ENCODE measurements at regions not wholly inside any gene's neighbourhood (a gene's known extent, or its start where the extent isn't known, plus 50 kb on each side); places are given as distances from the start of the nearest gene placed in this dataset.

- DNase-seq (ENCODE audit: low spot score), result no peak
- Mint-ChIP-seq H3K9me3 (no peaks in the 10 kb centered on the region), H3K27me3 (ENCODE audit: low read depth) (no peaks in the 10 kb centered on the region), H3K27ac (no peak overlapping the region), H3K36me3 (no peaks in the 10 kb centered on the region), H3K4me3 (no peak overlapping the region), H3K4me1 (peaks cover 11% of the 10 kb centered on the region)
- ChIA-PET CTCF (no interaction called here), POLR2A (no interaction called here)
- no peak for TF ChIP-seq ZNF671 (CRISPR knock-in tag; IDR thresholded peaks at IDR 0.05)
- no peak for TF ChIP-seq ZBTB21 (CRISPR knock-in tag; IDR thresholded peaks at IDR 0.05; ENCODE audit: borderline replicate concordance)
- TF ChIP-seq JUN (CRISPR knock-in tag; IDR thresholded peaks at IDR 0.05), result no peak
- no peak for TF ChIP-seq SMAD4 (CRISPR knock-in tag; IDR thresholded peaks at IDR 0.05)
- no peak for TF ChIP-seq NR2C2 (CRISPR knock-in tag; IDR thresholded peaks at IDR 0.05)
- no peak for TF ChIP-seq ZSCAN18 (CRISPR knock-in tag; IDR thresholded peaks at IDR 0.05)
- TF ChIP-seq FOXJ3 (CRISPR knock-in tag; IDR thresholded peaks at IDR 0.05; ENCODE audit: borderline replicate concordance), result no peak
- no peak for TF ChIP-seq ZNF281 (CRISPR knock-in tag; IDR thresholded peaks at IDR 0.05)
- no peak; the same call in 1 of the 2 replicates for ATAC-seq
Measured at GRCh38 chr2:219844401-219845091, 217.1 kb downstream of the SLC4A3 start.

- H3K4me3 Mint-ChIP-seq, result no peak overlapping the region
- POLR2A ChIA-PET, result no interaction called here
Measured at GRCh38 chr2:219848882-219849281, 221.5 kb downstream of the SLC4A3 start.

More at GRCh38 chr2:219848882-219849281, 221.5 kb downstream of the SLC4A3 start:
- CTCF ChIA-PET, result no interaction called here
- Mint-ChIP-seq H3K27me3 (ENCODE audit: low read depth) (peaks cover 30% of the 10 kb centered on the region), H3K9me3 (no peaks in the 10 kb centered on the region), H3K36me3 (no peaks in the 10 kb centered on the region), H3K4me1 (peaks cover 24% of the 10 kb centered on the region), H3K27ac (no peak overlapping the region)
- DNase-seq (ENCODE audit: low spot score) (no peak), ATAC-seq (no peak)
- TF ChIP-seq NFE2L1 (CRISPR knock-in tag; IDR thresholded peaks at IDR 0.05), result no peak
- TF ChIP-seq ATF3 (CRISPR knock-in tag; conservative IDR thresholded peaks at IDR 0.05), result no peak
- no peak for TF ChIP-seq SMAD3 (CRISPR knock-in tag; IDR thresholded peaks at IDR 0.05; ENCODE audit: borderline replicate concordance)
- TF ChIP-seq ZSCAN18 (CRISPR knock-in tag; IDR thresholded peaks at IDR 0.05), result no peak
- no peak for TF ChIP-seq GTF2I (CRISPR knock-in tag; conservative IDR thresholded peaks at IDR 0.05)
- TF ChIP-seq ZNF219 (CRISPR knock-in tag; IDR thresholded peaks at IDR 0.05; ENCODE audit: borderline replicate concordance), result no peak
- no peak for TF ChIP-seq AFF4 (CRISPR knock-in tag; IDR thresholded peaks at IDR 0.05; ENCODE audit: borderline replicate concordance)
- TF ChIP-seq SMAD4 (CRISPR knock-in tag; IDR thresholded peaks at IDR 0.05), result no peak
- no peak for TF ChIP-seq PREB (CRISPR knock-in tag; IDR thresholded peaks at IDR 0.05; ENCODE audit: borderline replicate concordance)
- no peak for TF ChIP-seq FOXK1 (CRISPR knock-in tag; IDR thresholded peaks at IDR 0.05)
- no peak for TF ChIP-seq TEAD4 (CRISPR knock-in tag; IDR thresholded peaks at IDR 0.05)
- no peak for TF ChIP-seq HMGA2 (CRISPR knock-in tag; IDR thresholded peaks at IDR 0.05)
- TF ChIP-seq ESRRA (CRISPR knock-in tag; IDR thresholded peaks at IDR 0.05; ENCODE audit: borderline replicate concordance), result no peak
- no peak for TF ChIP-seq RELA (CRISPR knock-in tag; IDR thresholded peaks at IDR 0.05; ENCODE audit: borderline replicate concordance)
- no peak for TF ChIP-seq E2F1 (CRISPR knock-in tag; IDR thresholded peaks at IDR 0.05)

Data from WTC11 (cell line).